ENCODE measurements at regions not wholly inside any gene's neighbourhood (a gene's known extent, or its start where the extent isn't known, plus 50 kb on each side); places are given as distances from the start of the nearest gene placed in this dataset.

GRCh38 chrX:437661-438390 lies 51.1 kb upstream of the PPP2R3B start:
- TF ChIP-seq POLR2AphosphoS5 (IDR thresholded peaks at IDR 0.05; ENCODE audit: low read depth, low read length) (no peak), ELF1 (IDR thresholded peaks at IDR 0.05) (no peak), TCF12 (IDR thresholded peaks at IDR 0.05) (no peak), RCOR1 (IDR thresholded peaks at IDR 0.05; ENCODE audit: low read length) (no peak), CHD2 (IDR thresholded peaks at IDR 0.05; ENCODE audit: low read length, partially characterized antibody) (no peak), GABPA (IDR thresholded peaks at IDR 0.05; ENCODE audit: low read depth) (no peak), FOSL2 (IDR thresholded peaks at IDR 0.05; ENCODE audit: borderline replicate concordance, low read depth) (no peak), FOXJ3 (CRISPR knock-in tag; IDR thresholded peaks at IDR 0.05) (no peak), EZH2phosphoT487 (IDR thresholded peaks at IDR 0.05; ENCODE audit: borderline replicate concordance, low read depth) (no peak)
- TF ChIP-seq, protein P1, sequence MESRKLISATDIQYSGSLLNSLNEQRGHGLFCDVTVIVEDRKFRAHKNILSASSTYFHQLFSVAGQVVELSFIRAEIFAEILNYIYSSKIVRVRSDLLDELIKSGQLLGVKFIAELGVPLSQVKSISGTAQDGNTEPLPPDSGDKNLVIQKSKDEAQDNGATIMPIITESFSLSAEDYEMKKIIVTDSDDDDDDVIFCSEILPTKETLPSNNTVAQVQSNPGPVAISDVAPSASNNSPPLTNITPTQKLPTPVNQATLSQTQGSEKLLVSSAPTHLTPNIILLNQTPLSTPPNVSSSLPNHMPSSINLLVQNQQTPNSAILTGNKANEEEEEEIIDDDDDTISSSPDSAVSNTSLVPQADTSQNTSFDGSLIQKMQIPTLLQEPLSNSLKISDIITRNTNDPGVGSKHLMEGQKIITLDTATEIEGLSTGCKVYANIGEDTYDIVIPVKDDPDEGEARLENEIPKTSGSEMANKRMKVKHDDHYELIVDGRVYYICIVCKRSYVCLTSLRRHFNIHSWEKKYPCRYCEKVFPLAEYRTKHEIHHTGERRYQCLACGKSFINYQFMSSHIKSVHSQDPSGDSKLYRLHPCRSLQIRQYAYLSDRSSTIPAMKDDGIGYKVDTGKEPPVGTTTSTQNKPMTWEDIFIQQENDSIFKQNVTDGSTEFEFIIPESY (IDR thresholded peaks at IDR 0.05; ENCODE audit: borderline replicate concordance, low read depth), result no peak
- TF ChIP-seq, protein P2, sequence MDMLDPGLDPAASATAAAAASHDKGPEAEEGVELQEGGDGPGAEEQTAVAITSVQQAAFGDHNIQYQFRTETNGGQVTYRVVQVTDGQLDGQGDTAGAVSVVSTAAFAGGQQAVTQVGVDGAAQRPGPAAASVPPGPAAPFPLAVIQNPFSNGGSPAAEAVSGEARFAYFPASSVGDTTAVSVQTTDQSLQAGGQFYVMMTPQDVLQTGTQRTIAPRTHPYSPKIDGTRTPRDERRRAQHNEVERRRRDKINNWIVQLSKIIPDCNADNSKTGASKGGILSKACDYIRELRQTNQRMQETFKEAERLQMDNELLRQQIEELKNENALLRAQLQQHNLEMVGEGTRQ (IDR thresholded peaks at IDR 0.05; ENCODE audit: borderline replicate concordance, low read depth, low read length), result no peak
- Histone ChIP-seq H3F3A (replicated peaks; ENCODE audit: insufficient read depth) (no peaks in the 10 kb centered on the region), H3K9ac (no peak overlapping the region), H3K79me2 (ENCODE audit: insufficient read depth) (no peaks in the 10 kb centered on the region), H3K4me1 (ENCODE audit: control insufficient read depth in 1 of 2, insufficient read depth in 2 of 2, low read depth in 1 of 2, low read length in 1 of 2) (no peaks in the 10 kb centered on the region), H3K9me3 (no peaks in the 10 kb centered on the region), H3K36me3 (replicated peaks in 1 of 2; ENCODE audit: control insufficient read depth in 1 of 2, insufficient read depth in 2 of 2, low read length in 1 of 2) (no peaks in the 10 kb centered on the region), H3K27ac (ENCODE audit: low read depth in 2 of 2, low read length in 1 of 2) (no peak overlapping the region), H2AFZ (ENCODE audit: low read depth) (no peak overlapping the region), H3K27me3 (ENCODE audit: insufficient read depth) (peaks cover 15% of the 10 kb centered on the region; the same call in 1 of the 2 replicates), H4K20me1 (ENCODE audit: insufficient read depth) (no peaks in the 10 kb centered on the region), H3K4me2 (no peak overlapping the region), H3K4me3 (ENCODE audit: low read depth in 2 of 2, low read length in 1 of 2) (no peak overlapping the region), H3K9me2 (no peaks in the 10 kb centered on the region)
- DNase-seq, result no peak
- WGBS (ENCODE audit: low lambda C conversion rate), result 24% methylated on average over 26 of the region's 41 CpGs
- CTCF ChIA-PET, result no interaction called here
- POLR2A ChIA-PET, result no interaction called here

- Histone ChIP-seq H3K9me3 (no peaks in the 10 kb centered on the region), H3K9me2 (no peaks in the 10 kb centered on the region), H3K27me3 (ENCODE audit: insufficient read depth) (peaks cover 15% of the 10 kb centered on the region; the same call in 1 of the 2 replicates), H3K79me2 (ENCODE audit: insufficient read depth) (no peaks in the 10 kb centered on the region), H3K4me2 (no peak overlapping the region), H3K4me1 (ENCODE audit: control insufficient read depth in 1 of 2, insufficient read depth in 2 of 2, low read depth in 1 of 2, low read length in 1 of 2) (no peaks in the 10 kb centered on the region), H3K9ac (no peak overlapping the region), H3K4me3 (ENCODE audit: low read depth in 2 of 2, low read length in 1 of 2) (no peak overlapping the region), H2AFZ (ENCODE audit: low read depth) (no peak overlapping the region), H3F3A (replicated peaks; ENCODE audit: insufficient read depth) (no peaks in the 10 kb centered on the region), H3K36me3 (replicated peaks in 1 of 2; ENCODE audit: control insufficient read depth in 1 of 2, insufficient read depth in 2 of 2, low read length in 1 of 2) (no peaks in the 10 kb centered on the region), H3K27ac (ENCODE audit: low read depth in 2 of 2, low read length in 1 of 2) (no peak overlapping the region), H4K20me1 (ENCODE audit: insufficient read depth) (no peaks in the 10 kb centered on the region)
- WGBS (ENCODE audit: low lambda C conversion rate), result 60% methylated on average over 4 of the region's 7 CpGs
- TF ChIP-seq RAD21 (IDR thresholded peaks at IDR 0.05; ENCODE audit: low read length) (no peak), YY1 (IDR thresholded peaks at IDR 0.05; ENCODE audit: low read depth) (no peak), POLR2AphosphoS5 (IDR thresholded peaks at IDR 0.05; ENCODE audit: low read depth, low read length) (no peak)
- CTCF ChIA-PET, result no interaction called here
- DNase-seq, result no peak
- POLR2A ChIA-PET, result no interaction called here
Observed at GRCh38 chrX:439241-439640, 52.5 kb upstream of the PPP2R3B start.
